ENCODE measurements at regions not wholly inside any gene's neighbourhood (a gene's known extent, or its start where the extent isn't known, plus 50 kb on each side); places are given as distances from the start of the nearest gene placed in this dataset.

- TF ChIP-seq CTCF (IDR thresholded peaks at IDR 0.05): no peak
- TF ChIP-seq POLR2A (IDR thresholded peaks at IDR 0.05): no peak
- no peak for TF ChIP-seq EP300 (IDR thresholded peaks at IDR 0.05)
Observed at GRCh38 chr2:211114826-211115455, 558.5 kb downstream of the CPS1 start.

Measured in stomach (tissue), 4 donors.